ENCODE measurements at regions not wholly inside any gene's neighbourhood (a gene's known extent, or its start where the extent isn't known, plus 50 kb on each side); places are given as distances from the start of the nearest gene placed in this dataset.

DNA sequence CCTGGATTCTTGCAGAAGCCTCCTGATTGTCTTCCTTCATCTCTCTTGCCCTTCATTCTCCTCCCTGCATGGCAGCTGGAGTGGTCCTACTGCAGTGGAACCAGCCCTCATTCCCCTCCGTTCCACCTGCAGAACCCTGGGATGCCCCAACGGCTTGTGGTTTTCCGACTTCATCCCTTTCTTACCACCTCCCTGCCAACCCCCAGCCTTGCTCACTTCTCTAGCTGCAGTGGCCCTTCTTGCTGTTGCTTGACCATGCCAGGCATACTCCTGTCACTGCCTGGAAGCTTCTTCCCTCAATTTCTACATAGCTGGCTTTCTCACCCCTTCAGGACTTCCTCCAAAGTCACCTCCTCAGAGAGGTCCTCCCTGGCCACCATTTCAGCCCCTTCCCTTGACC is 123.3 kb downstream of the BEGAIN start:
- Mint-ChIP-seq H3K36me3 (no peaks in the 10 kb centered on the region), H3K27me3 (peaks cover 0 to 3% of the 10 kb centered on the region in 2 donors), H3K4me3 (no peak overlapping the region), H3K9me3 (no peaks in the 10 kb centered on the region), H3K27ac (no peak overlapping the region), H3K4me1 (ENCODE audit: low read depth in 2 of 2) (peaks cover 4 to 9% of the 10 kb centered on the region in 2 donors)
- no peak for ATAC-seq
- DNase-seq (ENCODE audit: low spot score), result no peak

DNA sequence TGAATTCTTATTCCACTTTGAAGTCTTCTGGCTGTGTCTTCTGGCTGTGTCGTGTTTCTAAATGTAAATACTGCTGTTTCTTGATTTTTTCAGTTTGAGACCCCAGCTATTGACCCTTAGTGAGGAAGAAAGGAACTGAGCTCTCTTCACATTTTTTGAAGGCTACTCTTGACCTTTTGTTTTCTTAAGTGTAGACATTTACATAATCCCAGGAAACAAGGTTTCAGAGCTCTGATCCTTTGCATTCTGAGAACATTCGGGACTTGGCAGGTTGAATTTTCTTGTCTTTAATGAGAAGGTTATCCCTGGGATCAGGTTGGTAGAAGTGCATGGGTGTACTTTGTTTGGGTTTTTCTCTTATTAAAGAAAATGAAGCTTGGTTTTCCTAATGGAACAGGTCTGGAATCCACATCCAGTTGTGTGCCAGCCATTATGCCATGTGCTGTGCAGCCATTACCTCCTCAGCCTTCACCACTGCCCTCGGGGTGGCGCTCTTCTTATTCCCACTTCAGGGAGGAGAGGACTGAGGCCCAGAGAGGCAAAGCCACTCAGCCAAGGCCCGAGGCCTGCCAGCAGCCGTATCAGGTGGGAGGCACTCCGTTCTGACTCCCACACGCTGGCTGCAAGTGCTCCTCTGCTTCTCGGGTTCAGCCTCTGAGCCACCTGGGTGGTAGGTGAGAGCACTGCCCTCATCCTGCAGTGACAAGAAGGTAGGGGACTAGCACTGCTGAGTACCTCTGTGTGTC is 120.9 kb downstream of the BEGAIN start:
- Mint-ChIP-seq H3K27ac (no peak overlapping the region), H3K36me3 (no peaks in the 10 kb centered on the region), H3K4me3 (no peak overlapping the region), H3K4me1 (ENCODE audit: low read depth in 2 of 2) (peaks cover 11 to 16% of the 10 kb centered on the region in 2 donors), H3K9me3 (no peaks in the 10 kb centered on the region), H3K27me3 (peaks cover 0 to 3% of the 10 kb centered on the region in 2 donors)
- DNase-seq (ENCODE audit: low spot score), result no peak
- ATAC-seq, result no peak

DNA sequence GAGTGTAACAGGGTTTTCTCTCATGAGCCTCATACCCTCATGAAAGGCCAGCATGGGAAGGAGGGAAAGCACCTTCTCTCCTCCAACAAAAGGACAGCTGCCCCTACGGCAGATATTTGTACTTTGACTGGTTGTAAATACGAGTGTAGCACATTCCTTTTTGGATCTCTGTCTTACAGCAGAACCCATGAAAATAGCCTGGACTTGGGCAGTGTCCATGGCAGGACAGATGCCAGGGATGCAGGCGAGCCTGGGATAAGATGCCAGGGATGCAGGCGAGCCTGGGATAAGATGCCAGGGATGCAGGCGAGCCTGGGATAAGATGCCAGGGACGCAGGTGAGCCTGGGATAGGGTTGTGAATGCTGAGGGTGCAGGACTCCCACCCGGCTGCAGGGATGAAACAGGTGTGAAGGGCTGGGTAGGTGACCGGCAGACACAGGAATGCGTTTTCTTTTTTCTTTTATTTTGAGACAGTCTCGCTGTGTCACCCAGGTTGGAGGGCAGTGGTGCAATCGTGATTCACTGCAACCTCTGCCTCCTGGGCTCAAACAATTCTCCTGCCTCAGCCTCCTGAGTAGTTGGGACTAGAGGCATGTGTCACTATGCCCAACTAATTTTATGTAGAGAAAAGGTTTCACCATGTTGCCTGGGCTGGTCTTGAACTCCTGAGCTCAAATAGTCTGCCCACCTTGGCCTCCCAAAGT is 120.0 kb downstream of the BEGAIN start:
- no peak for ATAC-seq
- no peaks in the 10 kb centered on the region for H3K36me3 Mint-ChIP-seq
- H3K4me3 Mint-ChIP-seq, result no peak overlapping the region
- H3K4me1 Mint-ChIP-seq (ENCODE audit: low read depth in 2 of 2), result peaks cover 11 to 16% of the 10 kb centered on the region in 2 donors
- DNase-seq (ENCODE audit: low spot score), result no peak
- no peak overlapping the region for H3K27ac Mint-ChIP-seq
- H3K9me3 Mint-ChIP-seq, result no peaks in the 10 kb centered on the region
- H3K27me3 Mint-ChIP-seq, result peaks cover 0 to 3% of the 10 kb centered on the region in 2 donors

DNA sequence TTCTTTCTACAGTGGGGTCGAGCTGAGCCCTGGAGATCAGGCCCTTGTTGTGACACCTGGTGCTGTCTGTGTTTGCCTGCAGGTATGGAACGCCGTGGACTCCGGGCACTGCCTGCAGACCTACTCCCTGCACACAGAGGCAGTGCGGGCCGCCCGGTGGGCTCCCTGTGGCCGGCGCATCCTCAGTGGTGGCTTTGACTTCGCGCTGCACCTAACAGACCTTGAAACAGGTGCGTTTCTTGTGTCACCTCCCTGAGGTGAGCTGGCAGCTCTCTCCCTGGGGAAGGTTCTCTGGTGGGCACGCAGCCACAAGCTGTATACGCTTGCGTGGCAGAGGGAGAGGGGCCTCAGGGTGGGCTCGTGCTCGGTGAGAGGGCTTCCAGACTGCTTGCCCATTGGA is 119.3 kb downstream of the BEGAIN start:
- peaks cover 11 to 16% of the 10 kb centered on the region in 2 donors for H3K4me1 Mint-ChIP-seq (ENCODE audit: low read depth in 2 of 2)
- H3K36me3 Mint-ChIP-seq, result no peaks in the 10 kb centered on the region
- no peak for ATAC-seq
- H3K4me3 Mint-ChIP-seq, result no peak overlapping the region
- no peaks in the 10 kb centered on the region for H3K9me3 Mint-ChIP-seq
- no peak for DNase-seq (ENCODE audit: low spot score)
- H3K27me3 Mint-ChIP-seq, result peaks cover 0 to 3% of the 10 kb centered on the region in 2 donors
- H3K27ac Mint-ChIP-seq, result no peak overlapping the region

GRCh38 chr14:100468557-100468956 is 118.7 kb downstream of the BEGAIN start:
- ATAC-seq (no peak), DNase-seq (ENCODE audit: low spot score) (no peak)
- Mint-ChIP-seq H3K27ac (no peak overlapping the region), H3K9me3 (no peaks in the 10 kb centered on the region), H3K36me3 (no peaks in the 10 kb centered on the region), H3K4me3 (no peak overlapping the region), H3K27me3 (no peaks in the 10 kb centered on the region), H3K4me1 (ENCODE audit: low read depth in 2 of 2) (peaks cover 11 to 16% of the 10 kb centered on the region in 2 donors)

DNA sequence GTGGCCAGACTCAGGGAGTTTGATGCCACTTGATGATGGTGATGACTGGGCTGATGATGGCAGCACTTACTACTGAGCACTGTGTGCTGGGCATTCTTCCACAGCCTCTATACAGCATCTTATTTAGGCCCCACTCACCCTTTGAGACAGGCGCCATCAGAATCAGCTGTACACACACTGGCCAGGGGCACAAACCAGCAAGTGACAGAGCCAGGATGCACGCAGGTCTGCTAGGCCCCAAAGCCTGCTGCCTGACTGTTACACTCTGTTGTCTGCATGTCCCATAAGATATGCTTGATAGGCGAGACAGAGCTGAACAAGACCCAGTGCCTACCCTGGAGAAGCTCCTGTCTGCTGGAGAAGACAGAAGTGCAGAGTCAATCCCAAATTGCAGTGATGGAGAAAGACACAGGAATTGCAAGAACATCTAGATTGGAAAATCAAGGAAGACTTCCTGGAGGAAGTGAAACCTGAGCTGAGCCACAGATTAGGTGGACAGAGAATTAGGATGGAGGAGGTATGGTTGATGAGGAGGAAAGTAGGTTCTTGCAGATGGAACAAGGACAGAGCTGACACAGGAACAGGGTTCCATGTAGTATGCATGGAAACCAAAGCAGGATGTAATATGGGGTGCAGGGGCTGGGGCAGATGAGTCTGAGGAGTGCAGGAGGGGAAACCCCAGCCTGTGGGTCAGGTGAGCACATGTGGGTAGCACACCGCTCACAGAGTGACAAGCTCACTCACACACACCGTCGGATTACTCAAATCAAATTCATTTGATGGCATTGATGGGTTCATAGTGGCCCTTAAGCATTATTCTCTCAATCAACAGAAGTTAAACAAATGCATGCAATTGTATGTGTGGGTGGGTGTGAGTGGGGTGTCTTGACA is 117.3 kb downstream of the BEGAIN start:
- ATAC-seq (peak in 1 of 2 donors; percentile 51), DNase-seq (ENCODE audit: low spot score) (no peak)
- Mint-ChIP-seq H3K27ac (peak overlapping the region in 1 of 2 donors; percentile 30), H3K27me3 (no peaks in the 10 kb centered on the region), H3K4me1 (ENCODE audit: low read depth in 2 of 2) (peaks cover 7 to 14% of the 10 kb centered on the region in 2 donors), H3K9me3 (no peaks in the 10 kb centered on the region), H3K4me3 (no peak overlapping the region), H3K36me3 (no peaks in the 10 kb centered on the region)

GRCh38 chr14:100470523-100470897 is 116.7 kb downstream of the BEGAIN start:
- Mint-ChIP-seq H3K36me3 (no peaks in the 10 kb centered on the region), H3K4me3 (no peak overlapping the region), H3K4me1 (ENCODE audit: low read depth in 2 of 2) (peaks cover 7 to 10% of the 10 kb centered on the region in 2 donors), H3K27ac (peak overlapping the region in 1 of 2 donors; percentile 30), H3K27me3 (no peaks in the 10 kb centered on the region), H3K9me3 (no peaks in the 10 kb centered on the region)
- DNase-seq (ENCODE audit: low spot score) (no peak), ATAC-seq (no peak)

DNA sequence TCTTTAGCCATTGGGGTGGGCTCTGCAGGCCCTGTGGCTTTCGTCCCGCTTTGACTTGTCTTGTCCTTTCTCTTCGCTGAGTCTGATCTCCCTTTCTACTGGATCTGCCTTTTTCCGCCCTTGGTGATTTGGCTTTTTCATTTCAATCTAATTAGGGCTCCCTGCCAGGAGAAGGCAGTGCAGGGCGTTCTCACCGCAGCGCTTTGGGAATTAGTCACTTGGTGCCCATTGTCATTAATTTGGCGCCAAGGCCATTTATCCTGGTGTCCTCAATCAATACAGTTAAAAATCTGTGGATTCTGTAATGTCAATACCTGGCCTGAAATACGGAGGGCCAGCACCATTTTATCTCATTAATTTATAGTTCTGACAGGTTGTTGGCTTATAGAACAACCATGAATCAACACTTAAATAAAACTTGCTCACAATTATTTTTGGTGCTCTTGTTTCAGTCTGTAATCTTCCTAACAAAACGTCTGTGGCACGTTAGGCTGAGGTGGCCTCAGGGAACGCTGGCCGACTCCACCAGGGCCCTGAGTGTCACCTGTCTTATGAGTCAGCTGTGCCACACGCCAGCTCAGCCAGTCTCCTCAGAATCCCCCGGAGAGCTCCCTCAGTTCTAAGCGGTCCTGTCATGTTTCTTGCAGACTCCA is 115.7 kb downstream of the BEGAIN start:
- Mint-ChIP-seq H3K9me3 (no peaks in the 10 kb centered on the region), H3K4me3 (no peak overlapping the region), H3K36me3 (no peaks in the 10 kb centered on the region), H3K4me1 (ENCODE audit: low read depth in 2 of 2) (peaks cover 7 to 10% of the 10 kb centered on the region in 2 donors), H3K27ac (no peak overlapping the region), H3K27me3 (no peaks in the 10 kb centered on the region)
- ATAC-seq, result no peak
- DNase-seq (ENCODE audit: low spot score), result no peak

GRCh38 chr14:100472094-100472455 is 115.1 kb downstream of the BEGAIN start:
- H3K4me3 Mint-ChIP-seq, result no peak overlapping the region
- H3K9me3 Mint-ChIP-seq, result no peaks in the 10 kb centered on the region
- ATAC-seq (peak in 1 of 2 donors; percentile 7), DNase-seq (ENCODE audit: low spot score) (no peak)
- H3K27ac Mint-ChIP-seq, result no peak overlapping the region
- H3K36me3 Mint-ChIP-seq, result no peaks in the 10 kb centered on the region
- H3K27me3 Mint-ChIP-seq, result no peaks in the 10 kb centered on the region
- H3K4me1 Mint-ChIP-seq (ENCODE audit: low read depth in 2 of 2), result peaks cover 7 to 10% of the 10 kb centered on the region in 2 donors

- no peak for DNase-seq (ENCODE audit: low spot score)
- Mint-ChIP-seq H3K4me3 (no peak overlapping the region), H3K27me3 (no peaks in the 10 kb centered on the region), H3K36me3 (no peaks in the 10 kb centered on the region), H3K4me1 (ENCODE audit: low read depth in 2 of 2) (peaks cover 7 to 10% of the 10 kb centered on the region in 2 donors), H3K27ac (no peak overlapping the region), H3K9me3 (no peaks in the 10 kb centered on the region)
- no peak for ATAC-seq
Observed at GRCh38 chr14:100472491-100472890, 114.7 kb downstream of the BEGAIN start.

- ATAC-seq (no peak), DNase-seq (ENCODE audit: low spot score) (no peak)
- Mint-ChIP-seq H3K4me3 (no peak overlapping the region), H3K4me1 (ENCODE audit: low read depth in 2 of 2) (peaks cover 7 to 10% of the 10 kb centered on the region in 2 donors), H3K9me3 (no peaks in the 10 kb centered on the region), H3K36me3 (no peaks in the 10 kb centered on the region), H3K27me3 (no peaks in the 10 kb centered on the region), H3K27ac (no peak overlapping the region)
Observed at GRCh38 chr14:100473249-100473648, 114.0 kb downstream of the BEGAIN start.

DNA sequence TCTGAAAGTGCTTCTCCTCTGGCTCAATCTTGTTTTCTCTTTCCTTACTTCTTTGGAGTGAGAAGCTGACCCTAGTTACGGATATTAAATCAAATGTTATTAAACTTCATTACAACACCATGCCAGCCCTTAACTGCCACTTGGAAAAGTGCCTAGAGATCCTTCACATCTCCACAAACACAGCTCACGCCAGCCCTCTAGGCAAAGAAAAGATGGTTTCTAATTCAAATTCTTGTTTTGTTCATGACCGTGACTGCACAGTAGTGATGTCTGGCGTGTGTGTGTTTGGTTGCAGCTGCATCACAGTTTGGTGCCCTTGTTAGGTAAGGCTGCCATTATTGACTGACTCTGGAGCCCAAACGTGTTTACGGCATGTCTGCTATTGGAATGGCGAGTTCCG is 113.0 kb downstream of the BEGAIN start:
- Mint-ChIP-seq H3K27me3 (no peaks in the 10 kb centered on the region), H3K4me3 (no peak overlapping the region), H3K36me3 (no peaks in the 10 kb centered on the region), H3K4me1 (ENCODE audit: low read depth in 2 of 2) (peaks cover 7 to 10% of the 10 kb centered on the region in 2 donors), H3K9me3 (no peaks in the 10 kb centered on the region), H3K27ac (no peak overlapping the region)
- ATAC-seq (no peak), DNase-seq (ENCODE audit: low spot score) (no peak)

DNA sequence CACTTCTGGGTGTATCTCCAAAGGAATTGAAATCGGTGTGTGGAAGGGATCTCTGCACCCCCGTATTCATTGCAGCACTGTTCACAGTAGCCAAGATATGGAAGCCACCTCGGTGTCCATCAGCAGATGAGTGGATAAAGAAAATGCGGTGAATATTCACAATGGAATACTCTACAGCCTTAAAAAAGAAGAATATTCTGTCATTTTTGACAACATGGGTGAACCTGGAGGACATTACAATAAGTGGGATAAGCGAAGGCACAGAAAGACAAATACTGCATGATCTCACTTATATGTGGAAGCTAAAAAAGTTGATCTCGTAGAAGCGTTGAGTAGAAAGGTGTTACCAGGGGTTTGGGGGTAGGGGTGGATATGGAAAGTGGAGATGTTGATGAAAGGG is 111.9 kb downstream of the BEGAIN start:
- ATAC-seq (no peak), DNase-seq (ENCODE audit: low spot score) (no peak)
- no peak overlapping the region for H3K27ac Mint-ChIP-seq
- no peak overlapping the region for H3K4me3 Mint-ChIP-seq
- no peaks in the 10 kb centered on the region for H3K36me3 Mint-ChIP-seq
- H3K4me1 Mint-ChIP-seq (ENCODE audit: low read depth in 2 of 2), result peaks cover 0 to 3% of the 10 kb centered on the region in 2 donors
- H3K27me3 Mint-ChIP-seq, result no peaks in the 10 kb centered on the region
- no peaks in the 10 kb centered on the region for H3K9me3 Mint-ChIP-seq
